ENCODE measurements at regions not wholly inside any gene's neighbourhood (a gene's known extent, or its start where the extent isn't known, plus 50 kb on each side); places are given as distances from the start of the nearest gene placed in this dataset.

GRCh38 chr2:71800106-71800809, 346.9 kb downstream of the DYSF start:
- DNase-seq (ENCODE audit: low spot score in 2 of 2, unreplicated experiment in 2 of 2): peak in 1 of 2 experiments; percentile 39
- no peaks in the 10 kb centered on the region for H3K27me3 Mint-ChIP-seq (ENCODE audit: low read depth)
- TF ChIP-seq CTCF (IDR thresholded peaks at IDR 0.05; ENCODE audit: unreplicated experiment): no peak
- no peaks in the 10 kb centered on the region for H3K9me3 Mint-ChIP-seq
- no peak overlapping the region for H3K4me3 Mint-ChIP-seq
- peak overlapping the region; percentile 23 for H3K27ac Mint-ChIP-seq
- H3K4me1 Mint-ChIP-seq: peaks cover 38% of the 10 kb centered on the region
- H3K36me3 Mint-ChIP-seq: no peaks in the 10 kb centered on the region

GRCh38 chr2:71799013-71799575, 345.7 kb downstream of the DYSF start:
- DNase-seq (ENCODE audit: low spot score in 2 of 2, unreplicated experiment in 2 of 2): peak in 1 of 2 experiments; percentile 29
- H3K36me3 Mint-ChIP-seq: no peaks in the 10 kb centered on the region
- H3K27ac Mint-ChIP-seq: peak overlapping the region; percentile 54
- H3K27me3 Mint-ChIP-seq (ENCODE audit: low read depth): no peaks in the 10 kb centered on the region
- H3K4me1 Mint-ChIP-seq: peaks cover 38% of the 10 kb centered on the region
- no peak overlapping the region for H3K4me3 Mint-ChIP-seq
- H3K9me3 Mint-ChIP-seq: no peaks in the 10 kb centered on the region
- TF ChIP-seq CTCF (IDR thresholded peaks at IDR 0.05; ENCODE audit: unreplicated experiment): no peak

GRCh38 chr2:71798266-71799012, 345.1 kb downstream of the DYSF start:
- no peaks in the 10 kb centered on the region for H3K36me3 Mint-ChIP-seq
- H3K4me1 Mint-ChIP-seq: peaks cover 44% of the 10 kb centered on the region
- H3K27ac Mint-ChIP-seq: no peak overlapping the region
- DNase-seq (ENCODE audit: low spot score in 2 of 2, unreplicated experiment in 2 of 2): peak in 1 of 2 experiments; percentile 39
- TF ChIP-seq CTCF (IDR thresholded peaks at IDR 0.05; ENCODE audit: unreplicated experiment): peak; percentile 74
- no peaks in the 10 kb centered on the region for H3K9me3 Mint-ChIP-seq
- H3K27me3 Mint-ChIP-seq (ENCODE audit: low read depth): no peaks in the 10 kb centered on the region
- H3K4me3 Mint-ChIP-seq: no peak overlapping the region

GRCh38 chr2:71797035-71797810, 343.9 kb downstream of the DYSF start:
- Mint-ChIP-seq H3K27ac (no peak overlapping the region), H3K4me3 (no peak overlapping the region), H3K9me3 (no peaks in the 10 kb centered on the region), H3K36me3 (no peaks in the 10 kb centered on the region), H3K27me3 (ENCODE audit: low read depth) (no peaks in the 10 kb centered on the region), H3K4me1 (peaks cover 39% of the 10 kb centered on the region)
- no peak for TF ChIP-seq CTCF (IDR thresholded peaks at IDR 0.05; ENCODE audit: unreplicated experiment)
- DNase-seq (ENCODE audit: low spot score in 2 of 2, unreplicated experiment in 2 of 2): no peak

GRCh38 chr2:71796174-71796593, 342.8 kb downstream of the DYSF start:
- Mint-ChIP-seq H3K27ac (no peak overlapping the region), H3K36me3 (no peaks in the 10 kb centered on the region), H3K27me3 (ENCODE audit: low read depth) (no peaks in the 10 kb centered on the region), H3K9me3 (no peaks in the 10 kb centered on the region), H3K4me1 (peaks cover 40% of the 10 kb centered on the region), H3K4me3 (no peak overlapping the region)
- DNase-seq (ENCODE audit: low spot score in 2 of 2, unreplicated experiment in 2 of 2): no peak
- no peak for TF ChIP-seq CTCF (IDR thresholded peaks at IDR 0.05; ENCODE audit: unreplicated experiment)

Measured in mesothelial cell of epicardium (in vitro differentiated cells).